ENCODE measurements at regions not wholly inside any gene's neighbourhood (a gene's known extent, or its start where the extent isn't known, plus 50 kb on each side); places are given as distances from the start of the nearest gene placed in this dataset.
"Not testable (repeated sequence)": the region's sequence is repeated elsewhere in the genome, so short reads cannot be mapped to it uniquely, and the experiment has no call there.

DNA sequence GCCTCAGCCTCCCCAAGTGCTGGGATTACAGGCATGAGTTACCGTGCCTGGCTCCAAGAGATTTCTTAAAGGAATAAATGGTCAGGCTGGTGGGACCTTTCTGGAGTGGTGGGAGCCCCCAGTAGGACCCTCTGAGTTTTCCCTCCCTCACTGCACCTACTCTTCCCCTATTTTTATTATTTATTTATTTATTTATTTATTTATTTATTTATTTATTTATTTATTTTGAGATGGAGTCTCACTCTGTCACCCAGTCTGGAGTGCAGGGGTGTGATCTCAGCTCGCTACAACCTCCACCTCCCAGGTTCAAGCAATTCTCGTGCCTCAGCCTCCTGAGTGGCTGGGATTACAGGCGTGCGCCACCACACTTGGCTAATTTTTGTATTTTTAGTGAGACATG, 678.2 kb downstream of the TYW1 start:
- TF ChIP-seq, protein P1, sequence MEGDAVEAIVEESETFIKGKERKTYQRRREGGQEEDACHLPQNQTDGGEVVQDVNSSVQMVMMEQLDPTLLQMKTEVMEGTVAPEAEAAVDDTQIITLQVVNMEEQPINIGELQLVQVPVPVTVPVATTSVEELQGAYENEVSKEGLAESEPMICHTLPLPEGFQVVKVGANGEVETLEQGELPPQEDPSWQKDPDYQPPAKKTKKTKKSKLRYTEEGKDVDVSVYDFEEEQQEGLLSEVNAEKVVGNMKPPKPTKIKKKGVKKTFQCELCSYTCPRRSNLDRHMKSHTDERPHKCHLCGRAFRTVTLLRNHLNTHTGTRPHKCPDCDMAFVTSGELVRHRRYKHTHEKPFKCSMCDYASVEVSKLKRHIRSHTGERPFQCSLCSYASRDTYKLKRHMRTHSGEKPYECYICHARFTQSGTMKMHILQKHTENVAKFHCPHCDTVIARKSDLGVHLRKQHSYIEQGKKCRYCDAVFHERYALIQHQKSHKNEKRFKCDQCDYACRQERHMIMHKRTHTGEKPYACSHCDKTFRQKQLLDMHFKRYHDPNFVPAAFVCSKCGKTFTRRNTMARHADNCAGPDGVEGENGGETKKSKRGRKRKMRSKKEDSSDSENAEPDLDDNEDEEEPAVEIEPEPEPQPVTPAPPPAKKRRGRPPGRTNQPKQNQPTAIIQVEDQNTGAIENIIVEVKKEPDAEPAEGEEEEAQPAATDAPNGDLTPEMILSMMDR (IDR thresholded peaks at IDR 0.05), result not testable (repeated sequence)
- TF ChIP-seq POLR2A (IDR thresholded peaks at IDR 0.05), result not testable (repeated sequence)
